H1 (cell line): ENCODE measurements at regions not wholly inside any gene's neighbourhood (a gene's known extent, or its start where the extent isn't known, plus 50 kb on each side); places are given as distances from the start of the nearest gene placed in this dataset.

Source experiments
- CTCF ChIA-PET: fragments of 300-600 bp; sonication (Branson Sonifier 250); formaldehyde crosslinking; loops from one replicate; lab custom pipeline; 2021; ENCODE audit not compliant: partially characterized antibody; lab: Charles Lee
- POLR2A ChIA-PET: fragments of 300-600 bp; sonication (Branson Sonifier 250); formaldehyde crosslinking; loops from one replicate; lab custom pipeline; 2021; ENCODE audit warnings: inconsistent platforms; ENCODE audit not compliant: partially characterized antibody; lab: Charles Lee
- DNase-seq, 2 experiments: peaks; one replicate each; pipeline versions ENCODE4 v3.0.0 to v3.0.0-alpha.2; 2010 to 2022; ENCODE audit warnings: low spot score in 2 of 2, low read depth in 1 of 2, mixed read lengths in 1 of 2
- FAIRE-seq: peaks from 2 replicates; lab custom pipeline; 2011; peaks lifted over from hg19 to GRCh38; lab: Jason Lieb, UNC
- H2AFZ ChIP-seq: 2 replicates; pipeline ENCODE4 v1.8.1; 2012; ENCODE audit warnings: low read length, inconsistent platforms
- H2AK5ac ChIP-seq: 2 replicates; pipeline ENCODE4 v1.6.1; 2013; ENCODE audit warnings: low read depth, low read length
- H2BK120ac ChIP-seq: replicated peaks from 2 replicates; pipeline ENCODE3; 2013; ENCODE audit warnings: low read depth, low read length, inconsistent platforms
- H2BK12ac ChIP-seq: 2 replicates; pipeline ENCODE4 v1.6.1; 2013; ENCODE audit warnings: low read depth, low read length
- H2BK15ac ChIP-seq: 2 replicates; pipeline ENCODE4 v1.6.1; 2013; ENCODE audit warnings: low read length
- H2BK20ac ChIP-seq: 2 replicates; pipeline ENCODE4 v1.6.1; 2013; ENCODE audit warnings: low read length
- H2BK5ac ChIP-seq: 2 replicates; pipeline ENCODE4 v1.6.1; 2013; ENCODE audit warnings: low read depth, low read length
- H3K14ac ChIP-seq: 2 replicates; pipeline ENCODE4 v1.6.1; 2013; ENCODE audit warnings: inconsistent platforms; ENCODE audit not compliant: insufficient read length
- H3K18ac ChIP-seq: 2 replicates; pipeline ENCODE4 v1.6.1; 2013; ENCODE audit warnings: low read length; ENCODE audit errors: extremely low read depth
- H3K23ac ChIP-seq: 2 replicates; pipeline ENCODE4 v1.6.1; 2013; ENCODE audit warnings: inconsistent platforms; ENCODE audit not compliant: insufficient read length
- H3K23me2 ChIP-seq: 2 replicates; pipeline ENCODE4 v1.6.1; 2013; ENCODE audit warnings: low read depth, low read length
- H3K27ac ChIP-seq: 2 replicates; pipeline ENCODE4 v1.6.1; 2011; ENCODE audit warnings: low read depth, low read length, inconsistent platforms
- H3K27me3 ChIP-seq, 4 experiments: replicated peaks in 1 of 4; 1 replicate in 1 of 4; 2 replicates in 3 of 4; pipeline versions ENCODE4 v1.6.1 to v1.8.1; 2011 to 2013; ENCODE audit warnings: low read length in 3 of 4, mild to moderate bottlenecking in 3 of 4, inconsistent platforms in 2 of 4, mixed read lengths in 2 of 4, moderate library complexity in 1 of 4; ENCODE audit not compliant: control insufficient read depth in 3 of 4, insufficient read depth in 3 of 4; ENCODE audit errors: extremely low read depth in 1 of 4
- H3K36me3 ChIP-seq, 4 experiments: 2 replicates each; pipeline versions ENCODE4 v1.6.1 to v1.8.1; 2011 to 2013; ENCODE audit warnings: mild to moderate bottlenecking in 4 of 4, low read length in 3 of 4, moderate library complexity in 2 of 4, control low read depth in 1 of 4, inconsistent platforms in 1 of 4; ENCODE audit not compliant: insufficient read depth in 4 of 4, control insufficient read depth in 2 of 4
- H3K4ac ChIP-seq: replicated peaks from 2 replicates; pipeline ENCODE3; 2013; ENCODE audit warnings: low read length, low read depth, mixed read lengths, inconsistent platforms; ENCODE audit not compliant: insufficient read length
- H3K4me1 ChIP-seq, 4 experiments: replicated peaks in 1 of 4; 1 replicate in 1 of 4; 2 replicates in 3 of 4; pipeline versions ENCODE4 v1.6.1 to v1.8.1; 2011 to 2013; ENCODE audit warnings: low read length in 3 of 4, inconsistent platforms in 2 of 4, mixed read lengths in 1 of 4; ENCODE audit not compliant: insufficient read depth in 4 of 4, control insufficient read depth in 3 of 4
- H3K4me2 ChIP-seq, 2 experiments: 2 replicates each; pipeline versions ENCODE4 v1.6.1 to v1.8.1; 2011 to 2013; ENCODE audit warnings: low read depth in 2 of 2, low read length in 2 of 2, control low read depth in 1 of 2, inconsistent platforms in 1 of 2, mild to moderate bottlenecking in 1 of 2; ENCODE audit not compliant: insufficient read depth in 1 of 2
- H3K4me3 ChIP-seq, 4 experiments: fragments of 200-600, 300-600 bp in 1 of 4; sonication (generic), shearing (Covaris generic), sonication (Bioruptor Twin) in 1 of 4; 2 replicates each; pipeline versions ENCODE4 v1.5.1 to v1.8.1; 2011 to 2016; ENCODE audit warnings: low read length in 4 of 4, low read depth in 3 of 4, control low read depth in 2 of 4, inconsistent platforms in 2 of 4, mild to moderate bottlenecking in 2 of 4, mixed read lengths in 1 of 4, moderate library complexity in 1 of 4; ENCODE audit not compliant: insufficient read depth in 2 of 4; ENCODE audit errors: extremely low read depth in 1 of 4
- H3K56ac ChIP-seq: replicated peaks from 2 replicates; pipeline ENCODE3; 2013; ENCODE audit warnings: low read depth, mild to moderate bottlenecking, mixed read lengths, low read length, inconsistent platforms; ENCODE audit not compliant: insufficient read length
- H3K79me1 ChIP-seq: 2 replicates; pipeline ENCODE4 v1.6.1; 2013; ENCODE audit warnings: low read depth, low read length, control low read depth
- H3K79me2 ChIP-seq, 2 experiments: 2 replicates each; pipeline versions ENCODE4 v1.6.1 to v1.8.1; 2012 to 2013; ENCODE audit warnings: low read length in 2 of 2, mild to moderate bottlenecking in 2 of 2, inconsistent platforms in 1 of 2; ENCODE audit not compliant: insufficient read depth in 2 of 2, control insufficient read depth in 1 of 2
- H3K9ac ChIP-seq, 4 experiments: replicated peaks in 1 of 4; 1 replicate in 1 of 4; 2 replicates in 3 of 4; pipeline versions ENCODE4 v1.6.1 to v1.8.1; 2011 to 2013; ENCODE audit warnings: low read depth in 3 of 4, low read length in 3 of 4, control low read depth in 2 of 4, mild to moderate bottlenecking in 2 of 4, moderate library complexity in 2 of 4, inconsistent platforms in 1 of 4; ENCODE audit errors: extremely low read depth in 1 of 4
- H3K9me3 ChIP-seq, 2 experiments: 2 replicates each; pipeline versions ENCODE4 v1.6.1 to v1.8.1; 2012 to 2013; ENCODE audit warnings: mild to moderate bottlenecking in 2 of 2, moderate library complexity in 2 of 2, control low read depth in 1 of 2, inconsistent platforms in 1 of 2, low read depth in 1 of 2, low read length in 1 of 2, mixed read lengths in 1 of 2; ENCODE audit not compliant: insufficient read depth in 2 of 2
- H4K20me1 ChIP-seq, 2 experiments: replicated peaks in 1 of 2; 2 replicates each; pipeline versions ENCODE3 to v1.8.1; 2011 to 2013; ENCODE audit warnings: inconsistent platforms in 2 of 2, low read length in 2 of 2, mild to moderate bottlenecking in 1 of 2; ENCODE audit not compliant: insufficient read depth in 2 of 2, control insufficient read depth in 1 of 2
- H4K5ac ChIP-seq: 2 replicates; pipeline ENCODE4 v1.6.1; 2013; ENCODE audit warnings: low read length, low read depth, mixed read lengths, inconsistent platforms; ENCODE audit not compliant: insufficient read length
- H4K8ac ChIP-seq: 2 replicates; pipeline ENCODE4 v1.8.0; 2013; ENCODE audit warnings: mild to moderate bottlenecking, moderate library complexity, low read length, inconsistent platforms; ENCODE audit not compliant: insufficient read depth; ENCODE audit errors: extremely low read depth
- H4K91ac ChIP-seq: replicated peaks from 2 replicates; pipeline ENCODE3; 2013; ENCODE audit warnings: low read length, mixed read lengths, inconsistent platforms; ENCODE audit not compliant: insufficient read length
- RNF2 ChIP-seq: fragments of 200-900, 300-1000 bp; sonication (generic); IDR thresholded peaks from 2 replicates; pipeline ENCODE4 v1.7.1; 2016; ENCODE audit warnings: borderline replicate concordance, low read depth, mild to moderate bottlenecking, antibody characterized with exemption, low read length; ENCODE audit not compliant: poor library complexity, severe bottlenecking; ENCODE audit errors: missing control alignments
- WGBS, 2 experiments: shearing (Covaris generic) in 1 of 2; methylation state at CpG; one replicate each; pipeline versions ENCODE4 v1.1.6 to v1.1.7; 2013 to 2015; ENCODE audit warnings: low lambda C conversion rate in 2 of 2, mixed read lengths in 2 of 2, inconsistent platforms in 1 of 2, low coverage in 1 of 2, missing lambda C conversion rate in 1 of 2; ENCODE audit not compliant: insufficient replicate concordance in 2 of 2, insufficient coverage in 1 of 2, insufficient read length in 1 of 2; ENCODE audit errors: extremely low coverage in 1 of 2, missing lambda C conversion rate in 1 of 2; 5-methylcytosine and 5-hydroxymethylcytosine counted together

- no peak overlapping the region for H4K5ac ChIP-seq
- no peak overlapping the region for H3K18ac ChIP-seq
- POLR2A ChIA-PET, result no interaction called here
- H3K23me2 ChIP-seq, result no peaks in the 10 kb centered on the region
- H3K79me1 ChIP-seq, result no peaks in the 10 kb centered on the region
- no peak overlapping the region for H3K56ac ChIP-seq
- H2AFZ ChIP-seq, result no peak overlapping the region
- FAIRE-seq (no peak), DNase-seq (no peak)
- H3K79me2 ChIP-seq, result no peaks in the 10 kb centered on the region
- no peak overlapping the region for H3K14ac ChIP-seq
- WGBS, 2 experiments, result 100% methylated on average over 1 of the region's 1 CpG; no CpG with 5 or more reads in 1 of the 2 experiments
- H3K9me3 ChIP-seq, result no peaks in the 10 kb centered on the region
- H2BK15ac ChIP-seq, result no peak overlapping the region
- H4K91ac ChIP-seq, result no peak overlapping the region
- H3K27me3 ChIP-seq, result no peaks in the 10 kb centered on the region
- H2BK120ac ChIP-seq, result no peak overlapping the region
- peaks cover 0 to 2% (median 0%) of the 10 kb centered on the region in 4 experiments; a peak in 1 of 7 replicates for H3K4me1 ChIP-seq
- H2BK20ac ChIP-seq, result no peak overlapping the region
- H3K9ac ChIP-seq, result no peak overlapping the region
- no peaks in the 10 kb centered on the region for H4K20me1 ChIP-seq
- no peak overlapping the region for H2AK5ac ChIP-seq
- H4K8ac ChIP-seq, result no peak overlapping the region
- no peaks in the 10 kb centered on the region for H3K36me3 ChIP-seq
- H3K23ac ChIP-seq, result no peak overlapping the region
- H2BK5ac ChIP-seq, result no peak overlapping the region
- H3K27ac ChIP-seq, result no peak overlapping the region
- H3K4ac ChIP-seq, result no peak overlapping the region
- CTCF ChIA-PET, result interaction anchor here (0.6 kb wide), 1 partner anchor 1220 kb away, joined by 4 read pairs; no protein-coding TSS in a partner anchor
- H3K4me2 ChIP-seq, result no peak overlapping the region
- H2BK12ac ChIP-seq, result no peak overlapping the region
- no peak overlapping the region for H3K4me3 ChIP-seq
- no peak for TF ChIP-seq RNF2
Measured at GRCh38 chr3:110318108-110318507, 753.5 kb upstream of the NECTIN3 start.
